GM19455 (cell line): ENCODE measurements at regions not wholly inside any gene's neighbourhood (a gene's known extent, or its start where the extent isn't known, plus 50 kb on each side); places are given as distances from the start of the nearest gene placed in this dataset.

Experiments
- ATAC-seq: cut with Tn5 transposase; IDR thresholded peaks from one replicate; pipeline ENCODE4 v1.9.1; 2021; ENCODE audit not compliant: unreplicated experiment

DNA sequence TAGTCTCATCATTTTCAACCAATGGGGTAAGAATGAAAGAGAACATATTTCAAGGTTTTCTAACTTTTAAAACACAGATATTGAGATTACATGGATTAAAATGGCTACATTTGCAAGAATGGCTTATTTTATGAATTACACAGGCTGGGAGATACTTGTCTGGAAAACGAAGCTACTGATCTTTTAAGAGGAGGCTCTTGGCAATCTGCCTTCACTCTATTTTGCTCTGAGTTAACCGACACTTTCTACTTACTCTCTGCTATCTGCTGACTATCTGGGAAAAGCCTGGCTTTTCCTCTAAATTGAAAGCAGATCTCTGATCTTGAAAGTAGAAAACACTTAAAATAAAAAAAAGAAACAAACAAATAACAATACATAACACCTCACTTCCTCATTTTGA, 325.4 kb upstream of the LINC00305 start:
- no peak for ATAC-seq

DNA sequence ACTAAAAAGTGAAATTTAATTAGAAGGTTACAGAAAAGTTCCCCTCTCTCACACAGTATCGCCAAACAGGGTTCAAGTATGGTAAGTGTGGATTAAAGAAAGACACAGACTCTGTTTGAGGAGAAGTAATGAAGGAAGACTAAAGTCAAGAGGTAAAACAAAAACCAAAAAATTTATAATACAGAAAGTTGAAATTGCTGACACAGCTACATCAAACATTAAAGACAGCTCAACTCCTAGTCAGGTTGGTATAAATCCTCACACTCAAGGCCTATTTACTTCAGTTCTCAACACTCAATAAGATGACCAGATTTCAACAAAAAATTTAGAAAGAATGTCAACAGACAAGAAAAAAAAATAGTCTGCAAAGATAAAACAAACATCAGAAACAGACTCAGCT, 300.5 kb upstream of the LINC00305 start:
- no peak for ATAC-seq

- no peak for ATAC-seq
These were observed 295.9 kb upstream of the LINC00305 start for GRCh38 chr18:64444819-64445218.

DNA sequence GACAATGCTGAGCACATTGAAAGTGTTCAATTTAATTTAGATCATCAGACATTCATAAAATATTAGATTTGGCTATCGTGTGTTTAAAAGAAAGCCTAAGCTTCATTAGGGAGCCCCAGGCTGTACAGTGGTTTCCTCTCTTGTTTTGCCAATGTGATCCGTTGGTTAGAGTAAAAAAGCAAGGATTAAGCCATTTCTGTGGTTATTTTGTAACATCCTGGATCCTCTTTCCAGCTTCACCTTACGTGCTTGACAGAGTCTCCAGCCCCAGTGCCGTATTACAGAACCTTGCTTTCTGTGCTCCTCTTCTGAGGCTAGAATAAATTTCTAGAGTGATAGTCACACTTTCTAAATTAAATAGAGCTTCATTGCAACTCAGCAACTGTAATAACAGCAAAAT, 289.3 kb upstream of the LINC00305 start:
- no peak for ATAC-seq

GRCh38 chr18:64436111-64436510, 287.2 kb upstream of the LINC00305 start:
- no peak for ATAC-seq

DNA sequence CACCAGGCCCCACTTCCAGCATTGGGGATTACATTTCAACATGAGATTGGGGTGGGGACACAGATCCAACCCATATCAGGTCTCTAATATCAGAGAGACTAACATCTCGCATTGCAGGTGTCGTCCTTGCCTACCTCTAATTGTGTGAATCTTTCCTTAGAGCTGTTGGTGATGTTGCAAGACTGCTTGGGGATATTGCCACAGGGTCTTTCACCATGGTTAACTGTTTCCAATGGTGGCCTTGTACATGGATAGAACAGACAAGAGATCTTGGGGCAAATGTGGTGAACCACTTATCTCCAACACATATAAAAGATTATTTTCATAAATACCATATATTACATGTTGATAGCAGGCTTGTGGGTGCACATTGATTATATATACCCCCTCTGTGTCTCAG, 270.3 kb upstream of the LINC00305 start:
- no peak for ATAC-seq

DNA sequence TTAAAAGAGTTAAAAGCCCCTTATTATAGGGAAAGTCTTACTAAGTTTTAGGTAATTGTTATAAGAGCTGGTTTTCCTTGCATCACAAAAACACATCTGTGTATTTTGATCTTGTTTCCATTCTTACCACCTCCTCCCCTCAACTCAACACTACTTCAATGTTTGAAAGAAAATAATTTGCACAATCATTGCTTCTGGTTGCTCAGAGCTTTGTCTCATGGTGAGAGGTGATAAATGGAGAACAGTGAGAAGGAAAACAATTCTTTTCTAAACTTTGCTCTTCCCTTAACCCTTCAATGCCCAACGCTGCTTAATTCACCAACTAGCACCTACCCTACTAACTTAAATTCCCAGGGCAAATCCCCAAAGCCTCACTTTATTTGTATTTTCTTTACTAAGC, 268.1 kb upstream of the LINC00305 start:
- ATAC-seq, result no peak

DNA sequence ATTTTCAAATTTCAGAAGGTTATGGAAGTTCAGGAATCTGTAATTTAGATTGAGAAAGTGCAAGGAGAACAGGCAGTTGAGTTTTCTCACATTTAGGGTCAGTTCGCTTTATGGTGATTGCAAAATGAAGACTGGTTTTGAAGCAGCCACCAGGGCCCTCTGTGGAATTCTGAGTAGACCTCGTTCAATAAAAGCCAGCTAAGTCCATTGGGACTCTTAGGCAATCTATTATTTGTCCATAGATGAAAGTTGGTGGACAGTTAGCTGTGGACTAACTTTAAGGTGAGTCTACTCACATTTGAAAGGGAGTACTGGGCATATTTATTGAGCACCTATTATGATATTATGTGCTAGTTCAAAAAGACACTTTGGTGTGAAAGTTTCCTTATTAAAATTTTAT, 266.3 kb upstream of the LINC00305 start:
- no peak for ATAC-seq

- no peak for ATAC-seq
These were observed 261.8 kb upstream of the LINC00305 start for GRCh38 chr18:64410685-64411084.

DNA sequence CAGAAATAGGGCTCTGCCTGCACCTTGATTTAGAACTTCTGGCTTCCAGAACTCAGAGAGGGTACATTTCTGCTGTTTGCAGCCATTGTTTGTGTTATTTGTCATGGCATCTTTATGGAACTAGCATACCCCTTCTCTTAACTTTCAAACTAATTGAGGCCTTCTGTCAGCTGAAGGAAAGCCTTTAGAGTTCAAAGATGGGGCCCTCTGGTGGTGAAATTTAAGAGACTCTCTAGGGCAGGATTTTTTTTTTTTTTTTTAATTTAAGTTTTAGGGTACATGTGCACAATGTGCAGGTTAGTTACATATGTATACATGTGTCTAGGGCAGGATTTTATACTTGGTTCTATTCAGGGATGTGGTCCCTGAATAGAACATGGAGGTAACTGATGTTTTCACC, 260.6 kb upstream of the LINC00305 start:
- no peak for ATAC-seq

DNA sequence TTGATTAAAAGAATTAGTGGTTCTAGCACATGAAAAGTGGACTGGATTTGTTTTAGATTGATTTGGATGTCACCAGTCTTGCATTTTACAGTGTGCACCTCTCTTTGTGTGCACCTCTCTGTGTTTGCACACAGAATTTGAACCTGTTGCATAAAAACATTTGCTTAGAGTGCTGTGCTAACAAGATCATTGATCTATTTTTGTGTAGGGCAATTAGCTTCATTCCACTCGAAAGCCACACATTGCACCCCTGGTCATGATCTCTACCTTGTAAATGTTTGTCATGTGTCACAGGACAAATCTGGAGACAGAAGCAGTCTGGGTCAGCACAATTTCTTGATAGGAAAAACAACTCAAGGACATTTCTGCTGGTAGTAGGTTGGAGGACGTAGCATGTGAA, 258.7 kb upstream of the LINC00305 start:
- ATAC-seq, result no peak

DNA sequence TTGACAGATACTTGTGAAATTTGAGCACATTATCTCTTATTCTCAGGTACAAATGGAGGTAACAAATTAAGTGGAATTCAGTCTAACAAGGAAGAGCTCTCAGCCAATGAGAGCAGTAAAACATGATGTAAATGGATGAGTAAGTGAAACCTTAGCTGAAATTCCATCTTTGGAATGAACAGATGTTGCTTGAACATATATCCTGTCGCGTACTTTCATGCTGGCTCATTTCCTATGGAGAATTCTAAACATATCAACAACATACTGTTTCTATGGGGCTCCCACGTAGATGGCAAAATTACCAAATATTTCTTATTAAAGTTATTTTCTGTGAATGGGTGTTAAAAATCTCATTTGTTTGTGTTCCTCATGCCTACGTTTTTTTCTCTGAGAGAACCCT, 256.3 kb upstream of the LINC00305 start:
- ATAC-seq, result no peak

DNA sequence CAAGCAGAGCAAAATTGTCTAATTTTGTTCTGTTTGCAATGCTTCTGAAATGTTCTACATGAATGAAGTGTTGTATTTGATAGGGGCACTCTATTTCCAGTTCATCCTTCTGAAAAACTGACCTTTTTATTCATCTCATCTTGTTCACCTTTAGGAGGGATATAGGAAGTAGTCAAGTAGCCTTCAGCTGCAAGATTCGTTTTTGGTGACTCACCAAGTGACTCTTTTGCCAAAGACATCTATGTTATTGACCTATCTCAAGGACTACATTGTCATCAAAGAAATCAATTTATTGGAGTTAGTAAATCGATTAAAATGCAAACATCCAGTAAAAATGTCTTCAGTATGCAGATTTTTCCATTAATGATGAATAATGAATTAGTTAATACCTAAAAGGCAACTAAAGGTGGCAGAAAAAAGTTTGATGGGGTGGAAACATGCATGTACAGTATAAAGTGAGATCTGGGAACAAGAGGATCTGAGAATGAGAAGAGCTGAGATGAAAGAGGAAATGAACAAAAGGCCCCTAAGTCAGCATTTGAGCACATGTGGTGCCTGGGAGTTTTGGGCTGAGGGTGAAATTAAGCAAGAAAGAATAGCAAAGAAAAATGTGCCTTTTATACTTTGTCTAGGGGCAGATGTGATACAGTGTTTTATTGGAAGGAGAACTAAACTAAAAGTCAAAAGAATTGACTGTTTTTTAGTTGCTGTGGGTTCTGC, 255.1 kb upstream of the LINC00305 start:
- ATAC-seq, result no peak

DNA sequence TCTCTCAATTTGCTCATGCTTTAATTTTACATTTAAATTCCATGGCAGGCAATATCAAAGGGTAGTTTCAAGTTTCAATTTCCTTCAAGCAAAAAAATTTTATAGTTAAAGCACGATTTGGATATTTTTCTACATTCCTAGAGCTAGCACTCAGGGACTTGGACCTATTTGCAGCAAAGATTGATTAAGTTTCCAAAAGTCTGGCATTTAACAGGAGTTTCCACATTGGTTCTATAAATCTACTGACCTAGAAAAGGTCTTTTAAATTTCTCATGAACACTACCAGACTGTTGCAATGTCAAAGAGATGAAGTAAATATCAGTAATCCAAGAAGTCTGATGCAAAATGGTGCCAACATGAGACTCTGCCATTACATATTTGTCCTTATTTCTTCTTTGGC, 253.7 kb upstream of the LINC00305 start:
- ATAC-seq, result no peak

DNA sequence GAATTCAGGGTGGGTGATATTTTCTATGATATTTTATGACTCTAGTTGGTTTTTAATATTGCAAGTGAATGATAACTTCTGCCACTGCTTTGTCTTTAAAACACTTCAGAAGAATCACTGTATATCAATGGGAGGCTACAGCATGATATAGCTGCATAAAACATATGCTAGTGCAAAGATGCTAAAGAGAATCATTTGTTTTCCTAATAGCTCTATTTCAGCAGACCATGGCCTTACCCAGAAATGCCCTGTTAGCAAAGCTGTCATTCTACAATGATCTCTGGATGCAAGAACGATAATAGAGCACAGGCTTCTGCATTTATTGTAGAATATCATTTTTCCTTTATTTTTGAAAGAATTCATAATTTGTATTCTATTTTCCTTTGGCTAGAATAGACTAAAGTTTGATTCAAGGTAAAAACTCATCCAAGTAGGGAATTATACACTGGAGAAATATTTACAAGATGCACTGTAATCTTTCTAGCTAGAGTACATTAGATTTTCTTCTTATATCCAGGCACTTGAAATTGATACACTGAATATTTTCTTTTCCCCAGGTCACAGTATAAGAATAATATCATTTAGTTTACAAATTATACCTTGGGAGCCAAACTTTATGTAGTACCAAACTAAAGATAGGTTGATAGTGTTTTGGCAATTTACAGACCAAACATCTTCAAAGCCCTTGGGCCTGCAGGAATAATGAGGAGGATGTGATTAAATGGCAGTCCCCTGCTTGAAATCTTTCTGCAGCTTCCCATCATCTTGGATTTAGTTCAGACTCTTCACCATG, 252.6 kb upstream of the LINC00305 start:
- no peak for ATAC-seq

- ATAC-seq, result no peak
These were observed 250.7 kb upstream of the LINC00305 start for GRCh38 chr18:64399566-64399965.

DNA sequence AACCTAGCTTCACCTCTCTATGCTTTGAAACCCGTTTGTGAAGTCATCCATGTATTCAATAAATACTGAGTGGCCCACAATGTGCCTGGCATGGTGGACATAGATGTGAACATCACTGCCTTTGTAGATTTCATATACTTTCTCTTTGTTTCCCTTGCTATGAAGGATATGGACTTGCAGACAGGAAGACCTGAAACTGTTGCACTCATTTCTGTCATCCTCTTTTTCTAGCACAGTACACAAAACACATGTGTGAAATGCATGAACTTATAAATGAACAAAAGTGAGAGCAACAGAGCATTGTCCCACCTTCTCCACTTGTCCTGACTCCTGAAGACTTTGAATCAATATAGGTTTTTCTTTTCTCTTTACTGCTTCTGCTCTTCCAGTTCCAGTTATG, 249.4 kb upstream of the LINC00305 start:
- no peak for ATAC-seq

GRCh38 chr18:64392202-64392601, 243.3 kb upstream of the LINC00305 start:
- no peak for ATAC-seq

DNA sequence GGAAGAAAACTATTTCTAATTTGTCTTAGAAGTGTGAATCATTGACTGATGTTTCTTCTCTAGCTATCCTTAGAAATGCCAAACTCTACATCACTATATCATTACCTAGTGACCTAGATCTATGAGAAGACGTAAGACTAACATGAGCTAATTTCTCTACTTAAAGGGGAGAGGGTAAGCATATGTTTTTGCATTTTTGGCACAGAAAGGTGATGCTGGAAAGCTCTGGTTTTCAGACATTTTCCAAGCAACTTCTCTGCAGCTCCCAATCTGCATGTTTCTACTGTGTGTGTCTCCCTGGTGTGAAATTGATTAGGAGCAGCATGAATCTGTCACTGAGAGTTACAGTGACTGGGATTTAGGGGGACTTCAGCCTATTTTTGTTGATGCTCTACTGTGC, 235.2 kb upstream of the LINC00305 start:
- ATAC-seq, result no peak

GRCh38 chr18:64380117-64380516, 231.2 kb upstream of the LINC00305 start:
- peak; percentile 87 for ATAC-seq

GRCh38 chr18:64379662-64380061, 230.8 kb upstream of the LINC00305 start:
- peak; percentile 19 for ATAC-seq

DNA sequence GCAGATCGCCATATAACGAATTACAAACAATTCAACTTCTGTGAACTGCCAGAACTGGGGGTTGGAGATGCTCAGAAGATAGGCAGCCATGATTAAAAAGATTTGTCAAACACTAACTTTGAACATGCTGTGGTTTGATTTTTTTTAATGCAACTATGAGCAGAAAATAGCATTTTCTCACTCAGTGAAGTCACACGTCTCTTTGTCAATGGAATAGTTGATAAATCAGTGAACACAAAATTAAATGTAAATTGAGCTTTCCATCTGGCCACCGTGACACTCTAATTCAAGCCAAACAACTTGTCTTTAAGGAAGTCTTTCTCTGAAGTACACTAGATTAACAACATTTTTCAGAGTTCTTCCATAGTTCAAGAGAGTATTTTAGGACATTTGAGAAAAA, 228.6 kb upstream of the LINC00305 start:
- no peak for ATAC-seq

- ATAC-seq, result no peak
These were observed 224.0 kb upstream of the LINC00305 start for GRCh38 chr18:64372850-64373249.
